ENCODE measurements at regions not wholly inside any gene's neighbourhood (a gene's known extent, or its start where the extent isn't known, plus 50 kb on each side); places are given as distances from the start of the nearest gene placed in this dataset.

DNA sequence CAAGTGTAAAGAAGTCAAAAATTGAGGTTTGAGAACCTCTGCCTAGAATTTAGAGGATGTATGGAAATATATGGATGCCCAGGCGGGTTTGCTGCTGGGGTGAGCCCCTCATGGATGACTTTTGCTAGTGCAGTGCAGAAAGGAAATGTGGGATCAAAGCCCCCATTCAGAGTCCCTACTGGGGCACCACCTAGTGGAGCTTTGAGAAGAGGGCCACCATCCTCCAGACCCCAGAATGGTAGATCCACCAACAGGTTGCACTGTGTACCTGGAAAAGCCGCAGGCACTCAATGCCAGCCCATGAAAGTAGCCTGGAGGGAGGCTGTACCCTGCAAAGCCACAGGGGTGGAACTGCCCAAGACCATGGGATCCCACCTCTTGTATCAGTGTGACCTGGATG lies 330.7 kb upstream of the DPYD start:
- no peak for TF ChIP-seq CTCF (IDR thresholded peaks at IDR 0.05; ENCODE audit: insufficient read depth, low read depth, low read length, missing control alignments)
- no peak overlapping the region for H3K4me3 ChIP-seq (ENCODE audit: low read depth, low read length)
- no peak for DNase-seq (ENCODE audit: low read depth)

DNA sequence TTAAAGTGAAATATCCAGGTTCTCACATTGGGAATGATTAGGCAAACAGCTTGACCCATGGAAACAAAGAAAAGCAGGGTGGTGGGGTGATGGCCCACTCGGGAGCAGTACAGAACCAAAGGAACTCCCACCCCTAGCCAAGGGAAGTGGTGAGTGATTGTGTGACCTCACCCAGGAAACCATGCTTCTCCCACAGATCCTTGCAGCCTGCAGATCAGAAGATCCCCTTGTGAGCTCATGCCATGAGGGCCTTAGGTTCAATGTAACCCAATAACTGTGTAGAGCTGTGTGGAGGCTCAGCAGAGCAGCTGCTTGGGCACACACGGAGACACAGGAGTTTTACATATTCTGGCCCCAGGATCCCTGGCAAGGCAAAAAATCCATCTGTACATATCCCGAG lies 311.8 kb upstream of the DPYD start:
- no peak overlapping the region for H3K4me3 ChIP-seq (ENCODE audit: low read depth, low read length)
- DNase-seq (ENCODE audit: low read depth): no peak
- TF ChIP-seq CTCF (IDR thresholded peaks at IDR 0.05; ENCODE audit: insufficient read depth, low read depth, low read length, missing control alignments): no peak

GRCh38 chr1:98222706-98223105 lies 301.9 kb upstream of the DPYD start:
- no peak overlapping the region for H3K4me3 ChIP-seq (ENCODE audit: low read depth, low read length)
- no peak for TF ChIP-seq CTCF (IDR thresholded peaks at IDR 0.05; ENCODE audit: insufficient read depth, low read depth, low read length, missing control alignments)
- DNase-seq (ENCODE audit: low read depth): no peak

DNA sequence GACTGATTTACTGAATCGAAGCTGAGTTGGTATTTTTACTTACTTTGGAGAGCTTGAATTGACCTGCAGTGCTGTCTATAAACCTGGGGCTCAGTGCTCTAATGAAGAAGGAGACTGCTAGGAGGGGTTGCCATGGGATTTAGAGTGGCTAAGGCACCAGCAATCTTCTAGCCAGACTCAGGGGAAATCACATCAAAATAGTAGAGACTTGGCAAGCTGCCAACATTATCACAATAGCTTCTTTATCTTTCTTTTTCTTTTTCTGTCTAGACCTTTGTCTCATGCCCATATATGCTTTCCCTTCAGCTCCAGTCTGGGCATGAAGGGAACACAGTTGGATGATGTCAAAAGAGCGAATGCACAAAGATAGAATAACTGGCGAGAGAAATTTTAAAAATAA lies 301.1 kb upstream of the DPYD start:
- no peak for DNase-seq (ENCODE audit: low read depth)
- no peak for TF ChIP-seq CTCF (IDR thresholded peaks at IDR 0.05; ENCODE audit: insufficient read depth, low read depth, low read length, missing control alignments)
- H3K4me3 ChIP-seq (ENCODE audit: low read depth, low read length): no peak overlapping the region

GRCh38 chr1:98217601-98218000 lies 296.8 kb upstream of the DPYD start:
- TF ChIP-seq CTCF (IDR thresholded peaks at IDR 0.05; ENCODE audit: insufficient read depth, low read depth, low read length, missing control alignments): no peak
- H3K4me3 ChIP-seq (ENCODE audit: low read depth, low read length): no peak overlapping the region
- no peak for DNase-seq (ENCODE audit: low read depth)

DNA sequence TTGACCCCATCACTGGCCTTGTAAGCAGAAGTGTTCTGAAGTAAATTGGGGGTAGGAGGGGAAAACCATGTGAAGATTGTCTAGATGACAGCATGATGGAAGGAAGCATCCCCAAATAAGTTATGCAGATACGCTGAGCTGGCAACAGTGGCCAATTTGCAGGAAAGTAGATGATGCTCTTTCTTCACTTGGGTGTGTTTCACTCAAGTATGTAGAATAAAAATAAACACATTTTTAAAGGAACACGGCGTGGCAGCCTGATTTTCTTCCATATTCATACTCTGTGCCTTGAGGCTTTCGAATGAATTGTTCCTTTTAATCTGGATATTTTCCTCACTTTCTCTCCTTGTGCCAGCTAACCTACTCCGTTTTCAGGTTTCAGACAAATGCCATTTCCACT lies 295.5 kb upstream of the DPYD start:
- no peak for DNase-seq (ENCODE audit: low read depth)
- TF ChIP-seq CTCF (IDR thresholded peaks at IDR 0.05; ENCODE audit: insufficient read depth, low read depth, low read length, missing control alignments): no peak
- no peak overlapping the region for H3K4me3 ChIP-seq (ENCODE audit: low read depth, low read length)

DNA sequence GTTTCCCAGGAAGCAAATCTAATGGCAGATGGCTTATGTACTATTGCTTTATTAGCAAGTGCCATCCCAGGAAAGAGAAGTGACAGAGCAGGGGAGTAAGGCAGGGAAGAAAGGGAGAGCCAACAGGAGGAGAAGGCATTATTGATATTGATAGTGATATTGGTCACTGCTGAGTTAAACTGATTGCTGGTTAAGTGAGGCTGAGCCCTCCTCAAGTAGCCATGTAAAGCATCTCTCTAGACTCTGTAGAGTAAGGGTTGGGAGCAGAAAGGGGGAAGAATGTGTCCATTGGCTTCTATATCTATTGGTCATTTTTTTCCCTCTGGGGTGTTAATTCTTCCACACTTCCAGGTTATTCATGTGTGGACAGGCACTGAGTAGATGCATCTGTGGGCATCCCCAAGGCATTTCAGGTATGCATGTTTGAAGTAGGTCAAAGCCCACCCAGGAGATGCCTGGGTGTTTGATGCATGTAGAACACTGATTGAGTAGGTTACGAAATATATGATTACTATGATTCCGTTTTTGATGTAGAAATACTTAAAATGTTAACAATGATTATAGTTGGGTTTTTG lies 290.5 kb upstream of the DPYD start:
- no peak overlapping the region for H3K4me3 ChIP-seq (ENCODE audit: low read depth, low read length)
- no peak for DNase-seq (ENCODE audit: low read depth)
- TF ChIP-seq CTCF (IDR thresholded peaks at IDR 0.05; ENCODE audit: insufficient read depth, low read depth, low read length, missing control alignments): no peak

Data from GM12865 (cell line).